D341Med (cell line): ENCODE measurements at regions not wholly inside any gene's neighbourhood (a gene's known extent, or its start where the extent isn't known, plus 50 kb on each side); places are given as distances from the start of the nearest gene placed in this dataset.
"Not testable (repeated sequence)": the region's sequence is repeated elsewhere in the genome, so short reads cannot be mapped to it uniquely, and the experiment has no call there.

Source experiments
- DNase-seq: peaks from one replicate; pipeline ENCODE4 v3.0.0; 2012; ENCODE audit warnings: low spot score

GRCh38 chr5:13640270-13640669, 304.2 kb downstream of the DNAH5 start:
- DNase-seq, result no peak

DNA sequence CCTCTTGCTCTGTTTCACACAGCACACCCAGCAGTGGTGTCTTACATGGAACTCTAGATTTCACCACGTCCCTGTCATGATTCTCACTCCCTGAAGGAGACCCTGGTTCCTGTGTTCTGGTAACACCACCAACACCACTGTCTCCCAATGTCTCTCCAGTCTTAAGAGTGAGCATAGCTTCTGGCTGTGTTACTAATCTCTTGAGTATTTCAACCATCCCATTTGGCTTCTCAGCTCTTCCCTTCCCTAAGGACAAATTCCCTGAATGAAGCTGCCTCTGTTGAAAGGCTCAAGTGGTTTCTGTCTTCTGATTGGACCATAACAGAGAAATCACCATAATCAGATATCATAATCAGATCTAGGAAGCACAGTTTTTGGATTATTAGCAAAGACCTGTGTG, 311.8 kb downstream of the DNAH5 start:
- DNase-seq, result no peak

DNA sequence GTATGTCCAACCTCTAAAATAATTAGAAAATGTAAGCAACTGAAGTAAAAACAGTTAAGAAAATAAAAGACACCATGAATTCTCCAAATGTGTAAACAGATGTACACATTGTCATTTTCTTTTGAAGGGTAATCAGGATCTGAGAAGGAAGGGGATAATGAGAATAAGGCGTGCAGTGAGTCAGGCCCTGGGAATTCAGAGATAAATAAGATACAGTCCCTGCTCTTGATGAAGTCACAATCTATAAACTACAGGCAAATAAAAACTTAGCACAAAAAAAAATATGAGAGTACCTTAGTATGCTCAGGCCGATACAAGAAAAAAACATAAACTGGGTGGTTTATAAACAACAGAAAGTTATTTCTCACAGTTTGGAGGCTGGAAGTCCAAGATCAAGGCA, 315.3 kb downstream of the DNAH5 start:
- no peak for DNase-seq

DNA sequence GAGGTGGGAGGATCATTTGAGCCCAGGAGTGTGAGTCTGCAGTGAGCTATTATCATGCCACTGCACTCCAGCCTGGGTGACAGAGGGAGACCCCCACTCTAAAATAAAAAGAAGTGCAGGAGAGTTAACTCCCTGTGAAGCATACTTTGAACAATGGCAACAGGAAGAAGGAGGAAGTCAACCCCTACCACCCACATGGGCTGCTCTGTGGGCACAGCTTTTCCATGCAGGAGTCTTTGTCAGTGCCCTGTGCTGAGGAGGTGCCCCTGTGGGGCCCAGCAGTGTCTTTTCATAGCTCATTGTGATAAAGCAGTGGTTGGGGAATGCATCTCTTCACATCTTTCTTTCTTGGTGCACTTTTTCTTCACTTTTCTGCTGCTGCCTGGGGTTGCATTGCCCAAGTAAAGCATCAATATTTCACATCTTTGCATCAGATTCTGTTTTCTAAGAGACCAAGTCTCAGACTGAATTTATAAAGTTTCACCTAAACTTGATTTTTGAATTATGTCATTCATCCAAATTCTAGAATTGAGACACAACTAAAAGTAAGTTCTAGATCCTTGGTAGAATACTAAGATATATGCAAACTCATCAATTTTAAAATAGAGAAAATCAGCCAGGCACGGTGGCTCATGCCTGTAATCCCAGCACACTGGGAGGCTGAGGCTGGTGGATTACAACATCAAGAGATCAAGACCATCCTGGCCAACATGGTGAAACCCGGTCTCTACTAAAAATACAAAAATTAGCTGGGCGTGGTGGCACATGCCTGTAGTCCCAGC, 316.6 kb downstream of the DNAH5 start:
- DNase-seq, result no peak

DNA sequence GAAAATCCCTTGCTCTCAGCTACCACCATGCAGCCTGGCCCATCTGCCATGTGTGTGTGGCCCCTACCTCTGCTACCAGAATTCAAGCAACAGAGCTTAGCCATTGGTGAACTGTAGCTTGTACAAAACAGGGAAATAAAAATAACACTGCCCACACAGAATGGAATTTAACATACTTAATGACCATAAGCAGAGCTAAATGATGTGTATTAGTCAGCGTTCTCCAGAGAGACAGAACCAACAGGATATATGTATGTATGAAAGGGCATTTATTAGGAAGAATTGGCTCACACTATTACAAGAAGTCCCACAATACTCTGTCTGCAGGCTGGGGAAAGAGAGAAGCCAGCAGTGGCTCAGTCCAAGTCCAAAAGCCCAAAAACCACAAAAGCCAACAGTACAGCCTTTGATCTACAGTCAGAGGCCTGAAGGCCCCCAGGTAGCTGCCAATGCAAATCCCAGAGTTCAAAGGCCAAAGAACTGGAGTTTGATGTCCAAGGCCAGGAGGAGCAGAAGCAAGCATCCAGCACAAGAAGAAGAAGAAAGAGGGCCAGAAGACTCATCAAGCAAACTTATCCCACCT, 318.8 kb downstream of the DNAH5 start:
- DNase-seq, result no peak

GRCh38 chr5:13624283-13625074, 320.0 kb downstream of the DNAH5 start:
- DNase-seq, result no peak

GRCh38 chr5:13613621-13614020, 330.9 kb downstream of the DNAH5 start:
- DNase-seq, result no peak

DNA sequence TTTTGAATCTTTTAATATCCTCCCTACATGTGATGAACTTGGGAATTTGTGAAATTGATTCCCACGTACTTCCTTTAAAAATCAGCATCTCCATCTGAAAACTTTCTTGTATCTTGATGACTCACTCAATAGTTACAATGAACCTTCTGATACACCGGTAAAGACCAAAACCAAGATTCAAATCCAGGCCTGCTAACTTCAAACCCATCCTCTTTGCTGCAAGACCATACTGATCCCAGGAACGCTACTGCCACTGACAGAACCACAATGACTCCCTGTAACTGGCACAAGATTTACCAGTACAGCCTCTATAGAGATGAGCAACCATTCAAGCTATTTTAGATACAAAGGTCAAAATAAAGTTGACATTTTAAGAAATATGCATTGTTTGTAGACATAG, 332.9 kb downstream of the DNAH5 start:
- no peak for DNase-seq

DNA sequence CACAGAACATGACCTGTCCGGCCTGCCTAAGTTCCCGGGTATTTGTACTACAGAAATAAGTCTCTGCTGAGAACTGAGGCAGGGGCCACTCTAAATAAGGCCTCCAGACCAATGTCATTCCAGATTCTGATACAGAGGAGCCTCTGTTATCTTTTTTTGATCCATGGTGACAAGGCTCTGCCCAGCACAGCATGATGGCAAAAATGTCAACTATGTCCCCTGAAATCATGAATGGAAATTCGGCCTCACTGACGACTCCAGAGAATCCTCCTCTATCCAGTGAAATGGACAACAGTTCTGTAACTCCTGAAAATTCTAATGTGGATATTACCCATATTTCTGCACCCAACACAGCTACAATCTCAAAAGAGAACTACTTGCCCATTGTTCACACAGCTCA, 335.0 kb downstream of the DNAH5 start:
- no peak for DNase-seq

DNA sequence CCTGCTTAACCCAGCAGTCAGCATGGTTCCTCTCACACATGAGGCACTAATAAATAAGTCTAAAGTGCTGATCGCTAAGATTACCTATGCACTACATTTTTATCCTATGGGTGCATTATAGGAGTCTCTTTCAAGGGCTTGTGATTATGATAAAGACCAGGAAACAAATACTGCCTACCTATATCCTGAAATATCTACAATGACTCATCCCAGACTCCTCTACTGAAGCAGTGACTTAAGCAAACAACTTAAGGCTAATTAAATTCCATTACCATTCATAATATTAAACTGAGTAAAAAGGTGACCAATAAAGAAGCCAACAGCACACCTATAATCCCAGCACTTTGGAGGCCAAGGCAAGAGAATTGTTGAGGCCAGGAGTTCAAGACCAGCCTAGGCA, 338.4 kb downstream of the DNAH5 start:
- DNase-seq, result no peak

GRCh38 chr5:13601112-13601511, 343.4 kb downstream of the DNAH5 start:
- DNase-seq, result no peak

DNA sequence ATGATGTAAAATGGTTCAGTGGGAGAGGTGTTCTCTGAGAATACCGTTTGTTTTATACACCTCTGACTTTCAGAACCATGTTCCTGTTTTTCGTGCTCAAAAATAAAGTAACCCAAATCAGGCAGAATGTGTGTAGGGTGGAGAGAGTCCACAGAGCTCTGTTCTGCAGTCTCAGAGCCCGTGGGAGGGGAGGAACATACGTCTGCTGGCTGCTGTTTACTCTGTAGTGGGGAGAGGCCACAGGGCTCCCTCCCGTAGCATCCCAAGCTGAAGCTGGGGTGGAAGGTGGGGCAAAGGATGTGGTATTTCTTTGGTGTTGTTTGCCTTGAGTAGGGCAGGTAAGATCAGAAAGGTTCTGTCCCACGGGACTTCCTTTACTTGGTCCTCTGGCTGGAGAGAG, 348.5 kb downstream of the DNAH5 start:
- DNase-seq, result no peak

DNA sequence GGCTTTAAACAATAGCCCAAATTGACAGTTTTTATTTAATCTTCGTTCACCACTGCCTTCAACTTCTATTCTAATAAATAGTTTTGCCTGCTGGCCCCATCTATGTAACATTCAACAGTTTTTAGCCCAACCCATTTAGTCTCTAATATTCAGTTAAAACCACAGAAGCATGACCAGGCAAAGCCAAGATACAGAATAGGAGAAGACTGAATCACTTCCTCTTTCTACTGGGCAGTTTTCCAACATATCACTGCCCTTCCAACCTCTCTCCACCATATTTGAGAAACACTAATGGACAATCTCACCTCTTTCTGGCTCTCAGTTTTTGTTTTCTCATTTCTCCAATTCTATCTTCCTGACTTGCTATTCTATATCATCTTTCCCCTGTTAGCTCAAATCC, 352.9 kb downstream of the DNAH5 start:
- DNase-seq, result no peak

GRCh38 chr5:13585324-13585723, 359.2 kb downstream of the DNAH5 start:
- DNase-seq, result no peak

- DNase-seq, result no peak
Measured at GRCh38 chr5:13581914-13582313, 362.6 kb downstream of the DNAH5 start.

- DNase-seq, result no peak
Measured at GRCh38 chr5:13581132-13581531, 363.4 kb downstream of the DNAH5 start.

- no peak for DNase-seq
Measured at GRCh38 chr5:13580058-13580457, 364.4 kb downstream of the DNAH5 start.

DNA sequence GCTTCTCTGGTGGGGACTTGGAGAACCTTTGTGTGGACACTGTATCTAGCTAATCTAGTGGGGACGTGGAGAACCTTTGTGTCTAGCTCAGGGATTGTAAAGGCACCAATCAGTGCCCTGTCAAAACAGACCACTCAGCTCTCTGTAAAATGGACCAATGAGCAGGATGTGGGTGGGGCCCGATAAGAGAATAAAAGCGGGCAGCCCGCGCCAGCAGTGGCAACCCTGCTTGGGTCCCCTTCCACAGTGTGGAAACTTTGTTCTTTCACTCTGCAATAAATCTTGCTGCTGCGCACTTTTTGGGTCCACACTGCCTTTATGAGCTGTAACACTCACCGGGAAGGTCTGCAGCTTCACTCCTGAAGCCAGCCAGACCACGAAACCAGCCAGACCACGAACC, 365.4 kb downstream of the DNAH5 start:
- DNase-seq, result not testable (repeated sequence)

GRCh38 chr5:13578311-13579039, 366.0 kb downstream of the DNAH5 start:
- not testable (repeated sequence) for DNase-seq

DNA sequence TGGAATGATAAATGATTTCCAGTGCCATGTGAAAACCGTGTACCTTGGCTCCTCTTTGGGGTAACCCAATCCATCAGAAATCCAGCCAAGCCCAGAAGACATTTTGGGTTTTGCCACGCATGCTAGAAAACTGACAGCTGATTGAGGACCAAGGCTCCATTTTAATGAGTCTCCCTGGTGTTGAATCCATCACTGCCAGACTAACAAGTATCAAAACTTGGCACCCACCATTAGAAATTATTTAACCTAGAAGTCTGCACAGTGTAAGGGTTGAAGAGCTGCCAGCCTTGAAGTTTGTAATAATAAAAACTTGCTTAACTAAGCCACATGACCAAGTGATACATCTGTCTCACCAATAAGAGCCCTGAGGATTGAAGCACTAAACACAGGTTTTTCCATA, 369.9 kb downstream of the DNAH5 start:
- DNase-seq, result no peak

DNA sequence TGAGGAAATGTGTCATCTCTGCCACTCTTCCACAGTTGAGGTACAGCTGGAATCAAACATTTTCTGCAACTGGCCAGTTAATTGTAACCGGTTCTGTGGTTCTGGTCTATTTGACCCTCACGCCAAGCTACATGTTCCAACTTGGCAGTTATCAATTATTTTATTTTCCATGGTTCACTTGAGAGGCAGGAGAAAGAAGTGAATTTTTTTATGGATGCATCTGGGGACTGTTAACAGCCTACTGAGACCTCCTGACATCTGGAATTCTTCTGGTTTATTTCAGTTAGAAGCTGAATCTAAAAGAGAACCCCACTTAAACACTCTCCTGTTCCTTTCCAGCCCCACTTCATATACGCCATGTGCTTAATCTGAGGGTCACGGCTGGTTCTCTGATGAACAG, 372.3 kb downstream of the DNAH5 start:
- DNase-seq, result no peak

GRCh38 chr5:13569090-13569715, 375.3 kb downstream of the DNAH5 start:
- DNase-seq, result no peak
